ENCODE measurements at regions not wholly inside any gene's neighbourhood (a gene's known extent, or its start where the extent isn't known, plus 50 kb on each side); places are given as distances from the start of the nearest gene placed in this dataset.

DNA sequence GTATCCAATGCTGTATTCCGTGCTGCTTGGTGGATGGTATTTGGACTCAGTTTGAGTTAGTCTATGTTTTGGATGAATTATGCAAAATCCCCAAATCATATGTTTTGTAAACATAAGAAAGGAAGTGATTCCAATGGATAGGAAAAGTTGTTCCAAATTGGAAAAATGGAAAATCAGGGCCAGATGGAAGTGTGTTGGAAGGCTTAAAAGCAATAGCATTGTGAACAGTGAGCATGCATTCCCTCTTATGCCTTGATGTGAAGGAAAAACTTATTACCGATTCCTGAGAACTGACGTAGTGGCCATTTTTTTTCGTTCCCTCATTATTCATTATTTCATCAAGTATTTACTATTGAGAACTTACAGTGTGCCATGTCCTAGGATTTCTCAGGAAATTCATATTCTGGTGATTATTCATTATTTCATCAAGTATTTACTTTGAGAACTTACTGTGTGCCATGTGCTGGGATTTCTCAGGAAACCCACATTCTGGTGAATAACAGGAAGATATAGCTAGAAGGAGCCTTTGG lies 144.1 kb upstream of the TPRG1 start:
- TF ChIP-seq, protein P1, sequence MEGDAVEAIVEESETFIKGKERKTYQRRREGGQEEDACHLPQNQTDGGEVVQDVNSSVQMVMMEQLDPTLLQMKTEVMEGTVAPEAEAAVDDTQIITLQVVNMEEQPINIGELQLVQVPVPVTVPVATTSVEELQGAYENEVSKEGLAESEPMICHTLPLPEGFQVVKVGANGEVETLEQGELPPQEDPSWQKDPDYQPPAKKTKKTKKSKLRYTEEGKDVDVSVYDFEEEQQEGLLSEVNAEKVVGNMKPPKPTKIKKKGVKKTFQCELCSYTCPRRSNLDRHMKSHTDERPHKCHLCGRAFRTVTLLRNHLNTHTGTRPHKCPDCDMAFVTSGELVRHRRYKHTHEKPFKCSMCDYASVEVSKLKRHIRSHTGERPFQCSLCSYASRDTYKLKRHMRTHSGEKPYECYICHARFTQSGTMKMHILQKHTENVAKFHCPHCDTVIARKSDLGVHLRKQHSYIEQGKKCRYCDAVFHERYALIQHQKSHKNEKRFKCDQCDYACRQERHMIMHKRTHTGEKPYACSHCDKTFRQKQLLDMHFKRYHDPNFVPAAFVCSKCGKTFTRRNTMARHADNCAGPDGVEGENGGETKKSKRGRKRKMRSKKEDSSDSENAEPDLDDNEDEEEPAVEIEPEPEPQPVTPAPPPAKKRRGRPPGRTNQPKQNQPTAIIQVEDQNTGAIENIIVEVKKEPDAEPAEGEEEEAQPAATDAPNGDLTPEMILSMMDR (conservative IDR thresholded peaks at IDR 0.05) = no peak
- no peaks in the 10 kb centered on the region for H3K4me1 ChIP-seq (ENCODE audit: control insufficient read depth, insufficient read depth, low read length)
- H3K27ac ChIP-seq (ENCODE audit: low read depth, low read length) = no peak overlapping the region
- Mint-ChIP-seq H3K27ac (no peak overlapping the region), H3K27me3 (ENCODE audit: insufficient read depth) (peaks cover 7% of the 10 kb centered on the region), H3K36me3 (ENCODE audit: low read depth) (peaks cover 10% of the 10 kb centered on the region), H3K4me3 (no peak overlapping the region), H3K4me1 (no peaks in the 10 kb centered on the region), H3K9me3 (peaks cover 24% of the 10 kb centered on the region)
- H3K9ac ChIP-seq (ENCODE audit: extremely low read depth, low read length, poor library complexity, severe bottlenecking) = no peak overlapping the region
- no peak for DNase-seq
- WGBS, 2 experiments (ENCODE audit: insufficient coverage in 1 of 2, insufficient read length in 1 of 2) = 82 to 94% methylated on average over 3 to 4 of the region's 4 CpGs
- H3K9me3 ChIP-seq (ENCODE audit: control insufficient read depth, low read length) = peaks cover 5% of the 10 kb centered on the region
- H3K36me3 ChIP-seq (ENCODE audit: control insufficient read depth, insufficient read depth, low read length) = no peaks in the 10 kb centered on the region
- H3K4me3 ChIP-seq (ENCODE audit: low read length) = no peak overlapping the region
- H3K27me3 ChIP-seq (ENCODE audit: control insufficient read depth, insufficient read depth, low read length, poor library complexity, severe bottlenecking) = no peaks in the 10 kb centered on the region

DNA sequence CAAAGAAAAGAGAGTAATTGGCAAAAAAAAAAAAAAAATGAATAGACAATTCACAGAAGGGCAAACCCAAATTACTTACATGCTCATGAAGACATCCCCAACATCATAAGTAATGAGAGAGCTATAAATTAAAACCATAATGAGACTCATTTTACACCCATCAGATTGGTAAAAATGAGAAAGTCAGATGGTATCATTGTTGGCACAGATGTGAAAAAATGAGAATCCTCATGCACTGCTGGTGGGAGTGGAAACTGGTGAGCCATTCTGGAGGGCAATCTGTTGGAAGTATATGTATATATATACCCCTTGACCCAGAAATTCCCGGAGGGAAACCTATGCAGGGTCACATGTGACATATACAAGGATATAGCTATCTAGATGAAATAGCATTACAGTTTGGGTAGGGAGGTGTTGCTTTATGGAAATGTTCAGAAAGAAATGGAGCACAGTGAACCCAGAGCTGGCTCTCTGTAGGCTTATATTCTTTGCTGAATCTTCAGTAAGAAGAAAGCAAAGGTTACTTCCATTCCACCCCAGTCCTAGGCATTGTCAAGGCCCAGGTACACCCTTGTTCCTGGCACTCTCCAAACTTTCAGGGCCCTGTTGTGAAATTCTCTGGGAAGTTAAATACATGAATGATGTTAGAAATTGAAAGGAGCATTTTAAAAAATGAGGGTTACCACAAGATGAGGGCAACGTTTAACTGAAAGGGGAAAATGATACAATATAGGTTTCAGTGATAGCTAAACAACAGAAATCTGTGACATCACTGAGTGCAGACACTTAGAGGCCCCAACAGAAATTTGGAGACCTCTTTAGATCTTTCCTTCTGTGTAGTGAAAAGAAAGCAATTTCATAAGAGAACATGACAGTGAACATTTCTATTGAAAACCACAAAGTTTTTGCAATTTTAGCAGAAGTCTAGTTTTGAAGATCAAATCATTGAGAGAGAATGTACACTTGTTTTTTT lies 132.7 kb upstream of the TPRG1 start:
- Histone ChIP-seq H3K36me3 (ENCODE audit: control insufficient read depth, insufficient read depth, low read length) (no peaks in the 10 kb centered on the region), H3K27ac (ENCODE audit: low read depth, low read length) (no peak overlapping the region), H3K4me1 (ENCODE audit: control insufficient read depth, insufficient read depth, low read length) (no peaks in the 10 kb centered on the region), H3K4me3 (ENCODE audit: low read length) (no peak overlapping the region), H3K27me3 (ENCODE audit: control insufficient read depth, insufficient read depth, low read length, poor library complexity, severe bottlenecking) (no peaks in the 10 kb centered on the region), H3K9ac (ENCODE audit: extremely low read depth, low read length, poor library complexity, severe bottlenecking) (no peak overlapping the region), H3K9me3 (ENCODE audit: control insufficient read depth, low read length) (no peaks in the 10 kb centered on the region)
- WGBS, 2 experiments (ENCODE audit: insufficient coverage in 1 of 2, insufficient read length in 1 of 2) = 67 to 85% methylated on average over 1 to 2 of the region's 2 CpGs
- Mint-ChIP-seq H3K4me3 (no peak overlapping the region), H3K4me1 (no peaks in the 10 kb centered on the region), H3K27me3 (ENCODE audit: insufficient read depth) (no peaks in the 10 kb centered on the region), H3K36me3 (ENCODE audit: low read depth) (no peaks in the 10 kb centered on the region), H3K27ac (no peak overlapping the region), H3K9me3 (peaks cover 12% of the 10 kb centered on the region)
- no peak for DNase-seq
- TF ChIP-seq, protein P1 (conservative IDR thresholded peaks at IDR 0.05) = no peak

DNA sequence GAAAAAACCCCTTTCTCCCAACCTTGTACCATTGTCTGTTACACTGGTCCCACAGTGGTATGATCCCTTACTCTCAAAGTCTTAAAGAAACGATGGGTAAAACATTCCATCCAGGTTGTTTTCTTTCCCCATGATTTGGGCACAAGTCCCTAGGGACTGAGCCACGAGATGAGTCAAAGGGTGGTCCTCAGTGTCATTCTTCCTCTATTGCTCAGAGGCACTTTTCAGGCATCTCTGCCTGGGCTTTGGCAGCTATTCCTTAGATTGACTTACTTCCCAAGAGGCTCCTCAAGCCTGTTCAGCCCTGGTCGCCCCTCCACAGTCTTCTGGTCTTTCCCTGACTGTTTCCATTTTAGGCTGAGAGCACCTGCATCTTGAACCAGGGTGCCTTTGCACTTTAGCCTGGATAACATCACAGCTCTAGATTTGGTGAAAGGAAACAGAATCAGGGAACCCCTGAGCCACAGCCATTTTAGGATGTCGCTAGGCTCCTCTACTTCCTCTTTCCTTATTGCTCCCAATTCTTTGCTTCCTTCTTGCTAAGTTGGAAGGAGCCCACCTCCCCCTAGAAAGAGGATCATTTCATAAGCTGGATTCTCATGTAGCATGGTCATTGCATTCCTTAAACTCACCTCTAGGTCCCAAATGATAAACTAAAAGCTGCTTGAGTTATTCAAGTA lies 131.0 kb upstream of the TPRG1 start:
- 67 to 89% methylated on average over 3 to 4 of the region's 4 CpGs for WGBS, 2 experiments (ENCODE audit: insufficient coverage in 1 of 2, insufficient read length in 1 of 2)
- H3K27me3 Mint-ChIP-seq (ENCODE audit: insufficient read depth) = no peaks in the 10 kb centered on the region
- H3K36me3 ChIP-seq (ENCODE audit: control insufficient read depth, insufficient read depth, low read length) = no peaks in the 10 kb centered on the region
- H3K27me3 ChIP-seq (ENCODE audit: control insufficient read depth, insufficient read depth, low read length, poor library complexity, severe bottlenecking) = no peaks in the 10 kb centered on the region
- no peaks in the 10 kb centered on the region for H3K36me3 Mint-ChIP-seq (ENCODE audit: low read depth)
- H3K9me3 ChIP-seq (ENCODE audit: control insufficient read depth, low read length) = no peaks in the 10 kb centered on the region
- TF ChIP-seq, protein P1 (conservative IDR thresholded peaks at IDR 0.05) = no peak
- H3K4me1 ChIP-seq (ENCODE audit: control insufficient read depth, insufficient read depth, low read length) = no peaks in the 10 kb centered on the region
- H3K9me3 Mint-ChIP-seq = peaks cover 2% of the 10 kb centered on the region
- H3K27ac Mint-ChIP-seq = no peak overlapping the region
- no peak overlapping the region for H3K4me3 Mint-ChIP-seq
- no peak for DNase-seq
- H3K4me1 Mint-ChIP-seq = no peaks in the 10 kb centered on the region
- H3K4me3 ChIP-seq (ENCODE audit: low read length) = no peak overlapping the region
- H3K27ac ChIP-seq (ENCODE audit: low read depth, low read length) = no peak overlapping the region
- H3K9ac ChIP-seq (ENCODE audit: extremely low read depth, low read length, poor library complexity, severe bottlenecking) = no peak overlapping the region

Data from endodermal cell (in vitro differentiated cells).